ENCODE measurements at regions not wholly inside any gene's neighbourhood (a gene's known extent, or its start where the extent isn't known, plus 50 kb on each side); places are given as distances from the start of the nearest gene placed in this dataset.

DNA sequence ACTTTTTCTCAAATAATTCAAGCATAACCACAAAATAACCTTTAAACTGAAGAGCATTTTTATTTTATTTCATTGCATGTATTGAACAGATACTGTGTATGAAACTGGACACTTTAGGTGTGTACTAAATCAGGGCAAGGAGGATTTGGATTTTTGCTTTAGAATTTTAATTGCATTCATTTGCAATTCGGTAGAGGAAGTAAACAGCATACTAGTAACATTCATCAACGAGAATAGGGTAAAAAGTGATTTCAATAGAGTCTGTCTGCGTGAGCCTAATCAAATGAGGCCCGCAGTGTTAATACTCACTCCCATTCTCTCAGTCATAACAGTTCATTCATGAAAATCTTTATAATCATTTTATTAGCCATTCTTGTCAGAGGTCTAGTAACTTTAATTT is 200.2 kb downstream of the SPRY2 start:
- H3K36me3 Mint-ChIP-seq: no peaks in the 10 kb centered on the region
- H3K27ac Mint-ChIP-seq: no peak overlapping the region
- no peak for DNase-seq
- intact Hi-C loops (cut with micrococcal nuclease): no loop called here
- Histone ChIP-seq H3K27me3 (ENCODE audit: insufficient read depth, low read length) (no peaks in the 10 kb centered on the region), H3K4me1 (ENCODE audit: insufficient read depth, low read length) (no peaks in the 10 kb centered on the region), H3K9me3 (ENCODE audit: control insufficient read depth in 1 of 2, low read length in 2 of 2) (no peaks in the 10 kb centered on the region), H3K27ac (ENCODE audit: low read depth, low read length) (no peak overlapping the region), H3K4me3 (ENCODE audit: low read length in 2 of 2) (no peak overlapping the region), H3K36me3 (ENCODE audit: insufficient read depth, low read length) (no peaks in the 10 kb centered on the region)
- H3K9me3 Mint-ChIP-seq: peaks cover 0 to 2% (median 0%) of the 10 kb centered on the region in 8 donors
- ChIA-PET POLR2A (ENCODE audit: partially characterized antibody) (no interaction called here), CTCF (ENCODE audit: partially characterized antibody) (no interaction called here)
- H3K4me3 Mint-ChIP-seq: no peak overlapping the region
- H3K27me3 Mint-ChIP-seq: no peaks in the 10 kb centered on the region
- no peaks in the 10 kb centered on the region for H3K4me1 Mint-ChIP-seq

GRCh38 chr13:80139196-80139595 is 201.7 kb downstream of the SPRY2 start:
- Mint-ChIP-seq H3K4me3 (no peak overlapping the region), H3K27ac (no peak overlapping the region), H3K27me3 (no peaks in the 10 kb centered on the region), H3K9me3 (peaks cover 0 to 3% (median 0%) of the 10 kb centered on the region in 8 donors), H3K36me3 (no peaks in the 10 kb centered on the region), H3K4me1 (no peaks in the 10 kb centered on the region)
- ChIA-PET POLR2A (ENCODE audit: partially characterized antibody) (no interaction called here), CTCF (ENCODE audit: partially characterized antibody) (no interaction called here)
- intact Hi-C loops (cut with micrococcal nuclease): no loop called here
- H3K27ac ChIP-seq (ENCODE audit: low read depth, low read length): no peak overlapping the region
- no peak for DNase-seq
- H3K36me3 ChIP-seq (ENCODE audit: insufficient read depth, low read length): no peaks in the 10 kb centered on the region
- H3K4me1 ChIP-seq (ENCODE audit: insufficient read depth, low read length): no peaks in the 10 kb centered on the region
- no peak overlapping the region for H3K4me3 ChIP-seq (ENCODE audit: low read length in 2 of 2)
- no peaks in the 10 kb centered on the region for H3K27me3 ChIP-seq (ENCODE audit: insufficient read depth, low read length)
- no peaks in the 10 kb centered on the region for H3K9me3 ChIP-seq (ENCODE audit: control insufficient read depth in 1 of 2, low read length in 2 of 2)

DNA sequence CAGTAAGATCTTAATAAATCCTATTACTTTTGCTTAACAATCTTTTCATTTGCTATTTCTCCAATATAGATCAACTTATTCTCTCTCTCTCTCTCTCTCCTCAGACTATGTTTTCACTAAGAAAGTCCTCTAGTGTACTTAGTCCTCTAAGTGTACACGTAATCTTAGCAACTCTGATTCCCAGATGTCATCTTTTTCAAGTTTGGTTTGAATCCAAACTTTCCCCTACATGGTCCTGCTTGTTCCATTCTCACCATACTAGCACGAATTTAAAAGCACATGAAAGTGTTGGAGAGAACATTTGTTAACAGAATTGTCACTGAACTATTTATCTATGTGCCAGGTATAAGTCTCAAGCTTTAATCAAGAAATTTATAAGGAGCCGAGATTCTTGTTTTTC is 202.9 kb downstream of the SPRY2 start:
- no peak overlapping the region for H3K4me3 Mint-ChIP-seq
- Histone ChIP-seq H3K27ac (ENCODE audit: low read depth, low read length) (no peak overlapping the region), H3K36me3 (ENCODE audit: insufficient read depth, low read length) (no peaks in the 10 kb centered on the region), H3K9me3 (ENCODE audit: control insufficient read depth in 1 of 2, low read length in 2 of 2) (no peaks in the 10 kb centered on the region), H3K27me3 (ENCODE audit: insufficient read depth, low read length) (no peaks in the 10 kb centered on the region), H3K4me3 (ENCODE audit: low read length in 2 of 2) (no peak overlapping the region), H3K4me1 (ENCODE audit: insufficient read depth, low read length) (no peaks in the 10 kb centered on the region)
- H3K27me3 Mint-ChIP-seq: no peaks in the 10 kb centered on the region
- DNase-seq: no peak
- ChIA-PET POLR2A (ENCODE audit: partially characterized antibody) (no interaction called here), CTCF (ENCODE audit: partially characterized antibody) (no interaction called here)
- no peaks in the 10 kb centered on the region for H3K4me1 Mint-ChIP-seq
- intact Hi-C loops (cut with micrococcal nuclease): no loop called here
- H3K27ac Mint-ChIP-seq: no peak overlapping the region
- H3K9me3 Mint-ChIP-seq: peaks cover 0 to 8% (median 0%) of the 10 kb centered on the region in 8 donors
- H3K36me3 Mint-ChIP-seq: no peaks in the 10 kb centered on the region

DNA sequence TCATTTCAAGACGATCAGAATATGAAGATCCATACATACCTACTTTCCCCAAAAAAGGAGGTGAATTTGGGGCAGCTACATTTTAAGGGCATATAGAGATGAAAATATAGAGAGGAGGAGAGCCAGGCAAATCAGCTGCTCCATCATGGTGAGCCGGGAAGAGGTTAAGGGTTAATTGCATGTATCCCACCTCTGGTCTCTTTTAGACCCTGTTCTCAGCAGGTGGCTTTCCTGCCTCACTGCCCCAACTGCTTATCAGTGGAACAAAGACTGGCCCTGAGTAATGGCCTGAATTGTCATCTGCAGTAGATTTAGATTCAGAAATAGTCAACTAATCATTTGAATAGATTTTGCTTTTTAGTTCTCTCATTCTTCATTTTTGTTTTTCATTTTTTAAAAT is 206.6 kb downstream of the SPRY2 start:
- ChIA-PET CTCF (ENCODE audit: partially characterized antibody) (no interaction called here), POLR2A (ENCODE audit: partially characterized antibody) (no interaction called here)
- no peaks in the 10 kb centered on the region for H3K27me3 Mint-ChIP-seq
- no peak overlapping the region for H3K27ac Mint-ChIP-seq
- Histone ChIP-seq H3K27ac (ENCODE audit: low read depth, low read length) (no peak overlapping the region), H3K9me3 (ENCODE audit: control insufficient read depth in 1 of 2, low read length in 2 of 2) (no peaks in the 10 kb centered on the region), H3K4me1 (ENCODE audit: insufficient read depth, low read length) (no peaks in the 10 kb centered on the region), H3K4me3 (ENCODE audit: low read length in 2 of 2) (no peak overlapping the region), H3K36me3 (ENCODE audit: insufficient read depth, low read length) (no peaks in the 10 kb centered on the region), H3K27me3 (ENCODE audit: insufficient read depth, low read length) (no peaks in the 10 kb centered on the region)
- H3K4me1 Mint-ChIP-seq: no peaks in the 10 kb centered on the region
- DNase-seq: no peak
- H3K4me3 Mint-ChIP-seq: no peak overlapping the region
- intact Hi-C loops (cut with micrococcal nuclease): no loop called here
- H3K9me3 Mint-ChIP-seq: peaks cover 0 to 8% (median under 1%) of the 10 kb centered on the region in 8 donors
- no peaks in the 10 kb centered on the region for H3K36me3 Mint-ChIP-seq

GRCh38 chr13:80133631-80134261 is 207.2 kb downstream of the SPRY2 start:
- H3K4me1 Mint-ChIP-seq: no peaks in the 10 kb centered on the region
- intact Hi-C loops (cut with micrococcal nuclease): no loop called here
- Histone ChIP-seq H3K36me3 (ENCODE audit: insufficient read depth, low read length) (no peaks in the 10 kb centered on the region), H3K27me3 (ENCODE audit: insufficient read depth, low read length) (no peaks in the 10 kb centered on the region), H3K4me3 (ENCODE audit: low read length in 2 of 2) (no peak overlapping the region), H3K9me3 (ENCODE audit: control insufficient read depth in 1 of 2, low read length in 2 of 2) (no peaks in the 10 kb centered on the region), H3K27ac (ENCODE audit: low read depth, low read length) (no peak overlapping the region), H3K4me1 (ENCODE audit: insufficient read depth, low read length) (no peaks in the 10 kb centered on the region)
- no peak overlapping the region for H3K27ac Mint-ChIP-seq
- no peaks in the 10 kb centered on the region for H3K27me3 Mint-ChIP-seq
- no peaks in the 10 kb centered on the region for H3K36me3 Mint-ChIP-seq
- no peak for DNase-seq
- no peak overlapping the region for H3K4me3 Mint-ChIP-seq
- ChIA-PET CTCF (ENCODE audit: partially characterized antibody) (no interaction called here), POLR2A (ENCODE audit: partially characterized antibody) (no interaction called here)
- peaks cover 0 to 8% (median under 1%) of the 10 kb centered on the region in 8 donors for H3K9me3 Mint-ChIP-seq

DNA sequence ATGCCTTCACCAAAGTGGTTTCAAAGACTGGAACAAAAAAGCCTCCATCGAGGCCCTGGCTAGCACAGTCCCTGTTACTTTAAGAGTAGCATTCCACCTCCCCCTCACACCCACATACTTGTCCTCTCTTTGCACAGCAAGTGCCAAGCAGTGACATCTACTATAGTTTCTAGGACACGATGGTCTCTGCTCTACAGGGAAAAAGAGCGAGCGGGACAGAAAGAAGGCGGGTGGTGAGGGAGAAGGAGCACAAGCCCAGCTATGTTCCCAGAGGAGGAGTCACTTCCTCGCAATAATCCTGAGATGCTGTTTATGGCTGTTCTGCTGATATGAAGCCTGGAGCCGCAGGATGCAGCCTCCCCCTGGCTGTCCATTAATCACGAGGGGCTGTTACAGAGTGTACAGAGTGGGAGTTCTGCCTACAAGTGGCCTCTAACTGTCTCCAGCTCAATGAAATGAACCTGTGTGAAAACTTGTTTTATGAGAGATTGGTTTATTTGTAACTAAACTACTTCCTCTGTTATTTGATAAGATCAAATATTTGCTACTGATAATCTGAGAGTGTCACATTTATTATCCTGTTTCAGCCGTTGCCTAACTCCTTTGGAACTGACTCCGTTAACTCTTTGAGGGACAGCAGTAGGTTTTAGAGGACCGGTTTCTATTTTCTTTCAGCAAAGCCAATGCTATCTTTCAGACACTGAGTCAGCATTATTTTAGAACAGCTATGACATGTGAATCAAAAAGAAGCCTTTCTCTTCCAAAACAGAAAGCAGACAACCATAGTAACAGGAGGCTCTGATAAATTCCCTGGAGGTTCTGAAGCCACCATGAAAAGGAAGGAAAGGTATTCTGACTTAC is 208.0 kb downstream of the SPRY2 start:
- Histone ChIP-seq H3K36me3 (ENCODE audit: insufficient read depth, low read length) (no peaks in the 10 kb centered on the region), H3K4me1 (ENCODE audit: insufficient read depth, low read length) (no peaks in the 10 kb centered on the region), H3K4me3 (ENCODE audit: low read length in 2 of 2) (no peak overlapping the region), H3K9me3 (ENCODE audit: control insufficient read depth in 1 of 2, low read length in 2 of 2) (no peaks in the 10 kb centered on the region), H3K27ac (ENCODE audit: low read depth, low read length) (no peak overlapping the region), H3K27me3 (ENCODE audit: insufficient read depth, low read length) (no peaks in the 10 kb centered on the region)
- peaks cover 0 to 8% (median under 1%) of the 10 kb centered on the region in 8 donors for H3K9me3 Mint-ChIP-seq
- no peaks in the 10 kb centered on the region for H3K27me3 Mint-ChIP-seq
- no peak for DNase-seq
- H3K4me1 Mint-ChIP-seq: no peaks in the 10 kb centered on the region
- ChIA-PET POLR2A (ENCODE audit: partially characterized antibody) (no interaction called here), CTCF (ENCODE audit: partially characterized antibody) (no interaction called here)
- intact Hi-C loops (cut with micrococcal nuclease): no loop called here
- no peaks in the 10 kb centered on the region for H3K36me3 Mint-ChIP-seq
- H3K27ac Mint-ChIP-seq: no peak overlapping the region
- no peak overlapping the region for H3K4me3 Mint-ChIP-seq

- H3K9me3 Mint-ChIP-seq: peaks cover 0 to 8% (median 2%) of the 10 kb centered on the region in 8 donors
Observed at GRCh38 chr13:80131204-80131603, 209.7 kb downstream of the SPRY2 start.

More at GRCh38 chr13:80131204-80131603, 209.7 kb downstream of the SPRY2 start:
- no peaks in the 10 kb centered on the region for H3K4me1 ChIP-seq (ENCODE audit: insufficient read depth, low read length)
- intact Hi-C loops (cut with micrococcal nuclease): no loop called here
- no peaks in the 10 kb centered on the region for H3K36me3 ChIP-seq (ENCODE audit: insufficient read depth, low read length)
- ChIA-PET POLR2A (ENCODE audit: partially characterized antibody) (no interaction called here), CTCF (ENCODE audit: partially characterized antibody) (no interaction called here)
- no peak overlapping the region for H3K27ac ChIP-seq (ENCODE audit: low read depth, low read length)
- no peaks in the 10 kb centered on the region for H3K9me3 ChIP-seq (ENCODE audit: control insufficient read depth in 1 of 2, low read length in 2 of 2)
- no peak for DNase-seq
- H3K27me3 Mint-ChIP-seq: no peaks in the 10 kb centered on the region
- H3K4me3 ChIP-seq (ENCODE audit: low read length in 2 of 2): no peak overlapping the region
- H3K27me3 ChIP-seq (ENCODE audit: insufficient read depth, low read length): no peaks in the 10 kb centered on the region
- no peak overlapping the region for H3K4me3 Mint-ChIP-seq
- H3K4me1 Mint-ChIP-seq: no peaks in the 10 kb centered on the region
- H3K36me3 Mint-ChIP-seq: no peaks in the 10 kb centered on the region
- no peak overlapping the region for H3K27ac Mint-ChIP-seq

Measured in CD4-positive, alpha-beta memory T cell (primary cell).